NCI-H345 (cell line): ENCODE measurements at regions not wholly inside any gene's neighbourhood (a gene's known extent, or its start where the extent isn't known, plus 50 kb on each side); places are given as distances from the start of the nearest gene placed in this dataset.
A peak's percentile ranks its signal among the peaks of the same experiment; 100 is the strongest.

ENCODE experiments used
- DNase-seq: peaks from one replicate; lab custom pipeline; 2025; lab: John Stamatoyannopoulos, UW

GRCh38 chr4:10753336-10753735 is 68.8 kb upstream of the CLNK start:
- DNase-seq = no peak

GRCh38 chr4:10750714-10751113 is 66.1 kb upstream of the CLNK start:
- DNase-seq = no peak

- DNase-seq = no peak
Measured at GRCh38 chr4:10747186-10747585, 62.6 kb upstream of the CLNK start.

GRCh38 chr4:10746371-10747171 is 62.0 kb upstream of the CLNK start:
- DNase-seq = no peak

- DNase-seq = no peak
Measured at GRCh38 chr4:10743357-10743756, 58.8 kb upstream of the CLNK start.

GRCh38 chr4:10741961-10742699 is 57.6 kb upstream of the CLNK start:
- DNase-seq = no peak

- DNase-seq = no peak
Measured at GRCh38 chr4:10740891-10741620, 56.5 kb upstream of the CLNK start.

GRCh38 chr4:10740251-10740650 is 55.7 kb upstream of the CLNK start:
- no peak for DNase-seq

- DNase-seq = no peak
Measured at GRCh38 chr4:10738826-10739489, 54.4 kb upstream of the CLNK start.

GRCh38 chr4:10737337-10737736 is 52.8 kb upstream of the CLNK start:
- no peak for DNase-seq

- DNase-seq = no peak
Measured at GRCh38 chr4:10736895-10737294, 52.3 kb upstream of the CLNK start.

- no peak for DNase-seq
Measured at GRCh38 chr4:10736266-10736665, 51.7 kb upstream of the CLNK start.

- DNase-seq = peak; percentile 45
Measured at GRCh38 chr4:10734697-10735096, 50.1 kb upstream of the CLNK start.
